SK-N-SH (cell line): ENCODE measurements at regions not wholly inside any gene's neighbourhood (a gene's known extent, or its start where the extent isn't known, plus 50 kb on each side); places are given as distances from the start of the nearest gene placed in this dataset.
A peak's percentile ranks its signal among the peaks of the same experiment; 100 is the strongest.

Experiments used
- CTCF ChIA-PET: fragments of 300-600, 350-600 bp; formaldehyde crosslinking; extraction: SDS; loops from one replicate; lab custom pipeline; 2021; lab: Yijun Ruan, JAX
- POLR2A ChIA-PET: fragments of 350-600 bp; sonication (Branson Sonifier 250); formaldehyde crosslinking; extraction: SDS; loops from one replicate; lab custom pipeline; 2020; ENCODE audit warnings: antibody characterized with exemption, inconsistent platforms; lab: Yijun Ruan, JAX
- DNase-seq: peaks from one replicate; pipeline ENCODE4 v3.0.0; 2012
- H2AFZ ChIP-seq: fragments of 200-600 bp; sonication (generic); 2 replicates; pipeline ENCODE4 v1.8.1; 2016; ENCODE audit warnings: antibody characterized with exemption, mild to moderate bottlenecking, low read depth
- H3F3A ChIP-seq: fragments of 200-600 bp; sonication (generic); replicated peaks from 2 replicates; pipeline ENCODE3; 2016; ENCODE audit warnings: antibody characterized with exemption, mild to moderate bottlenecking; ENCODE audit not compliant: insufficient read depth
- H3K27ac ChIP-seq, 2 experiments: fragments of 200-500 bp in 1 of 2; fragments of 200-600 bp in 1 of 2; sonication (Bioruptor generic) in 1 of 2; sonication (generic), shearing (Covaris generic) in 1 of 2; 2 replicates each; pipeline versions ENCODE4 v1.5.1 to v1.6.1; 2014 to 2016; ENCODE audit warnings: low read depth in 2 of 2, inconsistent platforms in 1 of 2, low read length in 1 of 2, mild to moderate bottlenecking in 1 of 2, mixed read lengths in 1 of 2
- H3K27me3 ChIP-seq: fragments of 200-600 bp; sonication (generic), shearing (Covaris generic); 2 replicates; pipeline ENCODE4 v1.6.1; 2016; ENCODE audit warnings: mixed run types; ENCODE audit not compliant: insufficient read depth
- H3K36me3 ChIP-seq, 2 experiments: fragments of 200-500 bp in 1 of 2; fragments of 200-600 bp in 1 of 2; sonication (Bioruptor generic) in 1 of 2; sonication (generic) in 1 of 2; replicated peaks in 1 of 2; 2 replicates each; pipeline versions ENCODE3 to v1.5.1; 2014 to 2016; ENCODE audit warnings: low read length in 1 of 2, mild to moderate bottlenecking in 1 of 2; ENCODE audit not compliant: insufficient read depth in 2 of 2, control insufficient read depth in 1 of 2
- H3K4me1 ChIP-seq, 2 experiments: fragments of 200-500 bp in 1 of 2; fragments of 200-600 bp in 1 of 2; sonication (Bioruptor generic) in 1 of 2; sonication (generic), shearing (Covaris generic) in 1 of 2; 2 replicates each; pipeline versions ENCODE4 v1.5.1 to v1.6.1; 2014 to 2016; ENCODE audit warnings: low read depth in 1 of 2, low read length in 1 of 2, mixed run types in 1 of 2; ENCODE audit not compliant: insufficient read depth in 2 of 2, control insufficient read depth in 1 of 2
- H3K4me2 ChIP-seq: fragments of 200-600 bp; sonication (generic), shearing (Covaris generic); 2 replicates; pipeline ENCODE4 v1.6.1; 2017; ENCODE audit warnings: mixed run types
- H3K4me3 ChIP-seq, 2 experiments: fragments of 200-500 bp in 1 of 2; fragments of 200-600 bp in 1 of 2; sonication (Bioruptor generic) in 1 of 2; sonication (generic), shearing (Covaris generic) in 1 of 2; 2 replicates each; pipeline versions ENCODE4 v1.5.1 to v1.8.1; 2014 to 2016; ENCODE audit warnings: low read depth in 2 of 2, inconsistent platforms in 1 of 2, low read length in 1 of 2, mild to moderate bottlenecking in 1 of 2, mixed read lengths in 1 of 2, moderate library complexity in 1 of 2
- H3K79me2 ChIP-seq: fragments of 200-600 bp; sonication (generic); 2 replicates; pipeline ENCODE4 v1.8.1; 2017; ENCODE audit warnings: mild to moderate bottlenecking; ENCODE audit not compliant: insufficient read depth
- H3K9ac ChIP-seq: fragments of 200-600 bp; sonication (generic); 2 replicates; pipeline ENCODE4 v1.6.1; 2017; ENCODE audit warnings: mixed run types
- H3K9me2 ChIP-seq: fragments of 200-600 bp; sonication (generic); 2 replicates; pipeline ENCODE4 v1.6.1; 2017; ENCODE audit warnings: mixed run types
- H3K9me3 ChIP-seq: fragments of 200-600 bp; sonication (generic); 2 replicates; pipeline ENCODE4 v1.6.1; 2017; ENCODE audit warnings: mixed run types, mild to moderate bottlenecking, moderate library complexity
- H4K20me1 ChIP-seq: fragments of 200-600 bp; sonication (generic); 2 replicates; pipeline ENCODE4 v1.6.1; 2017; ENCODE audit warnings: mild to moderate bottlenecking, mixed run types; ENCODE audit not compliant: insufficient read depth
- ELF1 ChIP-seq: IDR thresholded peaks from 2 replicates; pipeline ENCODE4 v1.4.0; 2012
- FOXJ3 ChIP-seq: sonication (generic); formaldehyde crosslinking; IDR thresholded peaks from 2 replicates; pipeline ENCODE4 v1.5.1; 2020; ENCODE audit warnings: mild to moderate bottlenecking, missing genetic modification reagents
- GATA2 ChIP-seq: sonication (generic); formaldehyde crosslinking; IDR thresholded peaks from 2 replicates; pipeline ENCODE4 v1.5.0; 2020; ENCODE audit warnings: mild to moderate bottlenecking, missing genetic modification reagents
- JUND ChIP-seq: IDR thresholded peaks from 2 replicates; pipeline ENCODE4 v1.4.0; 2012
- MXI1 ChIP-seq: IDR thresholded peaks from 2 replicates; pipeline ENCODE4 v1.6.1; 2012; ENCODE audit warnings: mild to moderate bottlenecking, low read depth, low read length, improper control_type of control experiment
- RCOR1 ChIP-seq: fragments of 150-350 bp; IDR thresholded peaks from 2 replicates; pipeline ENCODE4 v1.6.1; 2017; ENCODE audit warnings: antibody characterized with exemption, low read length
- RXRA ChIP-seq: IDR thresholded peaks from 2 replicates; pipeline ENCODE4 v1.4.0; 2012; ENCODE audit warnings: low read depth, mild to moderate bottlenecking, borderline replicate concordance
- TAF1 ChIP-seq: IDR thresholded peaks from 2 replicates; pipeline ENCODE4 v1.6.1; 2012; ENCODE audit warnings: low read depth, mild to moderate bottlenecking, low read length, moderate library complexity, borderline replicate concordance
- WGBS: methylation state at CpG from one replicate; pipeline ENCODE4 v1.1.6; 2017; ENCODE audit warnings: low lambda C conversion rate; 5-methylcytosine and 5-hydroxymethylcytosine counted together
- TF ChIP-seq, protein P1 (sequence below): IDR thresholded peaks from 2 replicates; pipeline ENCODE4; 2012
- TF ChIP-seq, protein P2 (sequence below): IDR thresholded peaks from 2 replicates; pipeline ENCODE4 v1.4.0; 2012; ENCODE audit warnings: low read depth, borderline replicate concordance

DNA sequence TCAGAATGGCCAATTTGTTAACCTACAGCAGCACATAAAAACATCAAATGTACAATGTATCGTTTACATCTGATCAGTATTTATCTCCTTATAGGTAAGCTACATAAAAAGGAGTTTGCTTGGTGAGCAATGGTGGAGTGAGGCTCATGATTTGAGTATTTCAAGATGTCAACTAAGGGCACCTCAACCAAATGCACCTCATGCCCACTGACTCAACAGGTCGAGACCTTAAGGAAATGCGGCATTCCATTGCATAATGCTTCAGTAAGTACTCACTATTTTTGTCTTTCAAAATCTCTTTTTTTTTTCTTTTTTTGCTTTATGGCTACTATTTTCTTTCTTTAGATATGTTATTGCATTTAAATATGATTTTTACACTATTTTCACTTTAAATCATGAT lies 181.0 kb upstream of the TLL1 start:
- 67% methylated on average over 3 of the region's 3 CpGs for WGBS
- DNase-seq, result no peak

DNA sequence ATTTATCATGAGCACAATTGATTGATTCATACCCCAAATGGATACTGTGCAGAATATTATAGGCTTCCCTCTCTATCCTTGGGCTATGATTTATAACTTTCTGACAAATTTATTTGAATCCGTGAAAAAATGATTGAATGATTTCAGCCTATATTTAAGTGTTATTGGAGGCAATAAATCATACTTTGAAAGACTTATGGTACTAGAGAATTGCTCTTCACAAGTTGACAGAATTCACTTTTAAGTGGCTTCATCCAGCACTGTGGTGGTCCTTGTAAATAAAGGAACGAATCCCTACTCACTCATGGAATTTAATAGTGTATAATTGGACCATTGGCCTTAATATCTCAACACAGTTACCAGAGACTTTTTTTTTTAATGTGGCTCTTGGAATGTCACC lies 174.8 kb upstream of the TLL1 start:
- H3K27me3 ChIP-seq, result no peaks in the 10 kb centered on the region
- no peak overlapping the region for H2AFZ ChIP-seq
- no peak overlapping the region for H3K4me3 ChIP-seq
- no peak overlapping the region for H3K4me2 ChIP-seq
- TF ChIP-seq GATA2 (CRISPR knock-in tag), result no peak
- no peak for TF ChIP-seq MXI1
- no peak for TF ChIP-seq RXRA
- TF ChIP-seq, protein P1, sequence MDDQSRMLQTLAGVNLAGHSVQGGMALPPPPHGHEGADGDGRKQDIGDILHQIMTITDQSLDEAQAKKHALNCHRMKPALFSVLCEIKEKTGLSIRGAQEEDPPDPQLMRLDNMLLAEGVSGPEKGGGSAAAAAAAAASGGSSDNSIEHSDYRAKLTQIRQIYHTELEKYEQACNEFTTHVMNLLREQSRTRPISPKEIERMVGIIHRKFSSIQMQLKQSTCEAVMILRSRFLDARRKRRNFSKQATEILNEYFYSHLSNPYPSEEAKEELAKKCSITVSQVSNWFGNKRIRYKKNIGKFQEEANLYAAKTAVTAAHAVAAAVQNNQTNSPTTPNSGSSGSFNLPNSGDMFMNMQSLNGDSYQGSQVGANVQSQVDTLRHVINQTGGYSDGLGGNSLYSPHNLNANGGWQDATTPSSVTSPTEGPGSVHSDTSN, result no peak
- TF ChIP-seq JUND, result no peak
- no peak for TF ChIP-seq RCOR1
- no peak for TF ChIP-seq FOXJ3 (CRISPR knock-in tag)
- TF ChIP-seq, protein P2, sequence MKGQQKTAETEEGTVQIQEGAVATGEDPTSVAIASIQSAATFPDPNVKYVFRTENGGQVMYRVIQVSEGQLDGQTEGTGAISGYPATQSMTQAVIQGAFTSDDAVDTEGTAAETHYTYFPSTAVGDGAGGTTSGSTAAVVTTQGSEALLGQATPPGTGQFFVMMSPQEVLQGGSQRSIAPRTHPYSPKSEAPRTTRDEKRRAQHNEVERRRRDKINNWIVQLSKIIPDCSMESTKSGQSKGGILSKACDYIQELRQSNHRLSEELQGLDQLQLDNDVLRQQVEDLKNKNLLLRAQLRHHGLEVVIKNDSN, result no peak
- ChIA-PET CTCF (no interaction called here), POLR2A (no interaction called here)
- H3K9ac ChIP-seq, result no peak overlapping the region
- no peaks in the 10 kb centered on the region for H3K9me2 ChIP-seq
- no peaks in the 10 kb centered on the region; a peak in 1 of 4 replicates for H3K4me1 ChIP-seq
- H3K9me3 ChIP-seq, result no peaks in the 10 kb centered on the region
- no peaks in the 10 kb centered on the region for H4K20me1 ChIP-seq
- WGBS, result 32% methylated on average over 2 of the region's 2 CpGs
- no peaks in the 10 kb centered on the region for H3F3A ChIP-seq
- no peak overlapping the region for H3K27ac ChIP-seq
- no peaks in the 10 kb centered on the region for H3K36me3 ChIP-seq
- DNase-seq, result no peak
- H3K79me2 ChIP-seq, result no peaks in the 10 kb centered on the region

More for the DNA sequence above, 181.0 kb upstream of the TLL1 start:
- H3F3A ChIP-seq, result no peaks in the 10 kb centered on the region
- no peak overlapping the region for H3K27ac ChIP-seq
- no peaks in the 10 kb centered on the region for H3K27me3 ChIP-seq
- H4K20me1 ChIP-seq, result no peaks in the 10 kb centered on the region
- no peaks in the 10 kb centered on the region for H3K36me3 ChIP-seq
- no peaks in the 10 kb centered on the region for H3K9me3 ChIP-seq
- no peak overlapping the region for H2AFZ ChIP-seq
- H3K79me2 ChIP-seq, result no peaks in the 10 kb centered on the region
- H3K4me3 ChIP-seq, result no peak overlapping the region
- TF ChIP-seq ELF1, result no peak
- H3K4me1 ChIP-seq, result no peaks in the 10 kb centered on the region; a peak in 1 of 4 replicates
- CTCF ChIA-PET, result no interaction called here
- H3K9me2 ChIP-seq, result no peaks in the 10 kb centered on the region
- no peak overlapping the region for H3K4me2 ChIP-seq
- H3K9ac ChIP-seq, result no peak overlapping the region
- POLR2A ChIA-PET, result no interaction called here

- Histone ChIP-seq H3K4me2 (peak overlapping the region; percentile 67; the same call in 1 of the 2 replicates), H3F3A (no peaks in the 10 kb centered on the region), H3K4me3 (no peak overlapping the region), H3K9me3 (no peaks in the 10 kb centered on the region), H3K27ac (no peak overlapping the region), H3K36me3 (no peaks in the 10 kb centered on the region), H3K4me1 (no peaks in the 10 kb centered on the region; a peak in 1 of 4 replicates), H3K79me2 (no peaks in the 10 kb centered on the region), H4K20me1 (no peaks in the 10 kb centered on the region), H3K9ac (no peak overlapping the region), H2AFZ (peak overlapping the region; percentile 52), H3K9me2 (no peaks in the 10 kb centered on the region), H3K27me3 (no peaks in the 10 kb centered on the region)
- DNase-seq, result no peak
- ChIA-PET POLR2A (no interaction called here), CTCF (no interaction called here)
- TF ChIP-seq TAF1, result no peak
- WGBS, result 18% methylated on average over 5 of the region's 5 CpGs
Measured at GRCh38 chr4:165699055-165699454, 174.0 kb upstream of the TLL1 start.
